ENCODE measurements at regions not wholly inside any gene's neighbourhood (a gene's known extent, or its start where the extent isn't known, plus 50 kb on each side); places are given as distances from the start of the nearest gene placed in this dataset.

DNA sequence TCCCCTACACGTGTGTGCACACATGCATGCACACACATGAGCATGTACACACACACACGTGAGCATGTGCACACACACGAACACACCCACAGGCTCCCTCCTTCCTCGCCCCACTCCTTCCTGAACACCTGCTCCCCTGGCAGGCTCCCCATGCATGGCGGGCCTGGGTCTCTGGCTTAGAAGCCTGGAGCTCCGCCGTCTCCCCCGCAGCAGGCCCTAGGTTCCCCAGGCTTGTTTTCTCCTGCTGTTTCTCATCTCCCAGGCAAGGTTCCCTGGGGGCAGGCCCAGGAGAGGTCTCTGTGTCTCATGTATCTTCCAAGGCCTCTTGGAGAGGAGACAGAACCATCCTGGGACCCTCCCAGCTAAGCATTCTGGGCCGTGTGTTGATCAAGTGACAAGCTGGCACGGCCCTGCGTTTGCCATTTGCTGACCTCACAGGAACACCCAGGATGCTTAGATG, 202.3 kb upstream of the CIBAR2 start:
- TF ChIP-seq MAFK (IDR thresholded peaks at IDR 0.05; ENCODE audit: low read depth, low read length) (no peak), POLR2A (IDR thresholded peaks at IDR 0.05; ENCODE audit: low read depth, low read length) (no peak), SMC3 (IDR thresholded peaks at IDR 0.05; ENCODE audit: low read depth, low read length) (no peak), MAZ (IDR thresholded peaks at IDR 0.05; ENCODE audit: borderline replicate concordance, low read depth, low read length) (no peak), CEBPB (IDR thresholded peaks at IDR 0.05; ENCODE audit: low read depth, low read length) (no peak), RCOR1 (IDR thresholded peaks at IDR 0.05; ENCODE audit: insufficient replicate concordance, low read length) (no peak), CHD1 (IDR thresholded peaks at IDR 0.05; ENCODE audit: low read depth, low read length) (no peak), BHLHE40 (IDR thresholded peaks at IDR 0.05; ENCODE audit: low read depth, low read length) (no peak), NFE2L2 (IDR thresholded peaks at IDR 0.05; ENCODE audit: low read depth, low read length) (no peak), RAD21 (IDR thresholded peaks at IDR 0.05; ENCODE audit: low read length) (no peak), FOS (IDR thresholded peaks at IDR 0.05; ENCODE audit: low read depth, low read length) (no peak), MXI1 (IDR thresholded peaks at IDR 0.05; ENCODE audit: borderline replicate concordance, low read depth, low read length) (no peak), RFX5 (IDR thresholded peaks at IDR 0.05; ENCODE audit: low read depth, low read length) (no peak)
- TF ChIP-seq, protein P1, sequence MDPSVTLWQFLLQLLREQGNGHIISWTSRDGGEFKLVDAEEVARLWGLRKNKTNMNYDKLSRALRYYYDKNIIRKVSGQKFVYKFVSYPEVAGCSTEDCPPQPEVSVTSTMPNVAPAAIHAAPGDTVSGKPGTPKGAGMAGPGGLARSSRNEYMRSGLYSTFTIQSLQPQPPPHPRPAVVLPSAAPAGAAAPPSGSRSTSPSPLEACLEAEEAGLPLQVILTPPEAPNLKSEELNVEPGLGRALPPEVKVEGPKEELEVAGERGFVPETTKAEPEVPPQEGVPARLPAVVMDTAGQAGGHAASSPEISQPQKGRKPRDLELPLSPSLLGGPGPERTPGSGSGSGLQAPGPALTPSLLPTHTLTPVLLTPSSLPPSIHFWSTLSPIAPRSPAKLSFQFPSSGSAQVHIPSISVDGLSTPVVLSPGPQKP (IDR thresholded peaks at IDR 0.05; ENCODE audit: borderline replicate concordance, low read depth, low read length) = no peak
- TF ChIP-seq, protein P2, sequence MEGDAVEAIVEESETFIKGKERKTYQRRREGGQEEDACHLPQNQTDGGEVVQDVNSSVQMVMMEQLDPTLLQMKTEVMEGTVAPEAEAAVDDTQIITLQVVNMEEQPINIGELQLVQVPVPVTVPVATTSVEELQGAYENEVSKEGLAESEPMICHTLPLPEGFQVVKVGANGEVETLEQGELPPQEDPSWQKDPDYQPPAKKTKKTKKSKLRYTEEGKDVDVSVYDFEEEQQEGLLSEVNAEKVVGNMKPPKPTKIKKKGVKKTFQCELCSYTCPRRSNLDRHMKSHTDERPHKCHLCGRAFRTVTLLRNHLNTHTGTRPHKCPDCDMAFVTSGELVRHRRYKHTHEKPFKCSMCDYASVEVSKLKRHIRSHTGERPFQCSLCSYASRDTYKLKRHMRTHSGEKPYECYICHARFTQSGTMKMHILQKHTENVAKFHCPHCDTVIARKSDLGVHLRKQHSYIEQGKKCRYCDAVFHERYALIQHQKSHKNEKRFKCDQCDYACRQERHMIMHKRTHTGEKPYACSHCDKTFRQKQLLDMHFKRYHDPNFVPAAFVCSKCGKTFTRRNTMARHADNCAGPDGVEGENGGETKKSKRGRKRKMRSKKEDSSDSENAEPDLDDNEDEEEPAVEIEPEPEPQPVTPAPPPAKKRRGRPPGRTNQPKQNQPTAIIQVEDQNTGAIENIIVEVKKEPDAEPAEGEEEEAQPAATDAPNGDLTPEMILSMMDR (conservative IDR thresholded peaks at IDR 0.05; ENCODE audit: low read depth, low read length) = no peak
- TF ChIP-seq, protein P3, sequence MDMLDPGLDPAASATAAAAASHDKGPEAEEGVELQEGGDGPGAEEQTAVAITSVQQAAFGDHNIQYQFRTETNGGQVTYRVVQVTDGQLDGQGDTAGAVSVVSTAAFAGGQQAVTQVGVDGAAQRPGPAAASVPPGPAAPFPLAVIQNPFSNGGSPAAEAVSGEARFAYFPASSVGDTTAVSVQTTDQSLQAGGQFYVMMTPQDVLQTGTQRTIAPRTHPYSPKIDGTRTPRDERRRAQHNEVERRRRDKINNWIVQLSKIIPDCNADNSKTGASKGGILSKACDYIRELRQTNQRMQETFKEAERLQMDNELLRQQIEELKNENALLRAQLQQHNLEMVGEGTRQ (IDR thresholded peaks at IDR 0.05; ENCODE audit: low read depth, low read length) = no peak
- H3K36me3 ChIP-seq (ENCODE audit: control insufficient read depth, insufficient read depth, low read length) = no peaks in the 10 kb centered on the region
- H3K27ac ChIP-seq (ENCODE audit: insufficient read depth, low read length) = no peak overlapping the region
- WGBS, 2 experiments (ENCODE audit: extremely low coverage in 2 of 2, insufficient read length in 1 of 2) = 67% methylated on average over 11 of the region's 11 CpGs; no CpG with 5 or more reads in 1 of the 2 experiments
- no peak overlapping the region for H4K91ac ChIP-seq (ENCODE audit: insufficient read depth, low read depth, low read length)
- H3K4me2 ChIP-seq (ENCODE audit: low read depth, low read length) = no peak overlapping the region
- no peak overlapping the region for H2BK15ac ChIP-seq (ENCODE audit: low read depth, low read length)
- no peaks in the 10 kb centered on the region for H3K27me3 ChIP-seq (ENCODE audit: control insufficient read depth, insufficient read depth, low read length)
- in situ Hi-C loops (cut with MboI; ENCODE audit: low sequenced_read_pairs) = no loop called here
- H3K4ac ChIP-seq (ENCODE audit: low read depth, low read length) = no peak overlapping the region
- ChIA-PET CTCF (no interaction called here), POLR2A (ENCODE audit: unreplicated experiment) (no interaction called here)
- DNase-seq (no peak), ATAC-seq (ENCODE audit: low read depth) (no peak)
- H2AK9ac ChIP-seq (replicated peaks; ENCODE audit: low read depth, low read length, poor library complexity) = no peak overlapping the region
- dilution Hi-C loops (cut with HindIII; ENCODE audit: low sequenced_read_pairs, unreplicated experiment) = no loop called here
- H3K9ac ChIP-seq (ENCODE audit: low read depth, low read length) = no peak overlapping the region
- H3K23ac ChIP-seq (ENCODE audit: low read depth, low read length) = no peak overlapping the region
- H3K79me1 ChIP-seq (ENCODE audit: low read depth in 1 of 2, low read length in 2 of 2) = peaks cover 33 to 67% of the 10 kb centered on the region in 2 experiments
- H2AFZ ChIP-seq (replicated peaks; ENCODE audit: low read length, poor library complexity) = no peak overlapping the region
- no peak overlapping the region for H3K14ac ChIP-seq (replicated peaks; ENCODE audit: low read depth, low read length)
- no peak overlapping the region for H2BK20ac ChIP-seq (ENCODE audit: low read depth, low read length)
- BruUV-seq (replicated peaks) = no TSS peak
- no peaks in the 10 kb centered on the region for H3K9me3 ChIP-seq (ENCODE audit: control insufficient read depth, insufficient read depth, low read length)
- no peak overlapping the region for H2AK5ac ChIP-seq (ENCODE audit: low read depth, low read length)
- H2BK120ac ChIP-seq (ENCODE audit: low read depth, low read length) = no peak overlapping the region
- H3K9me1 ChIP-seq (ENCODE audit: insufficient read depth, low read length) = no peaks in the 10 kb centered on the region
- no peak overlapping the region for H3K4me3 ChIP-seq (ENCODE audit: insufficient read depth, low read depth, low read length)
- no peak overlapping the region for H4K5ac ChIP-seq (ENCODE audit: low read depth, low read length)
- peaks cover 14% of the 10 kb centered on the region for H3K4me1 ChIP-seq (ENCODE audit: control insufficient read depth, insufficient read depth, low read length)
- no peak overlapping the region for H2BK5ac ChIP-seq (ENCODE audit: low read depth, low read length, poor library complexity, severe bottlenecking)
- intact Hi-C loops (cut with micrococcal nuclease) = no loop called here
- no peak overlapping the region for H3K18ac ChIP-seq (ENCODE audit: low read depth, low read length)
- H4K8ac ChIP-seq (ENCODE audit: low read depth in 2 of 2, low read length in 2 of 2) = no peak overlapping the region
- H4K20me1 ChIP-seq (ENCODE audit: insufficient read depth, low read length) = peaks cover 94% of the 10 kb centered on the region
- H3K56ac ChIP-seq (ENCODE audit: extremely low read depth, insufficient read depth, low read length) = no peak overlapping the region

All from IMR-90 (cell line).